GM21526 (cell line): ENCODE measurements at regions not wholly inside any gene's neighbourhood (a gene's known extent, or its start where the extent isn't known, plus 50 kb on each side); places are given as distances from the start of the nearest gene placed in this dataset.

Experiments used
- ATAC-seq: cut with Tn5 transposase; IDR thresholded peaks from one replicate; pipeline ENCODE4 v1.9.1; 2021; ENCODE audit warnings: moderate library complexity; ENCODE audit not compliant: unreplicated experiment, low FRiP score

- ATAC-seq: no peak
These were observed 395.4 kb upstream of the WWC1 start for GRCh38 chr5:167895899-167896659.

GRCh38 chr5:167896814-167897213, 394.6 kb upstream of the WWC1 start:
- ATAC-seq: no peak

- ATAC-seq: no peak
These were observed 394.1 kb upstream of the WWC1 start for GRCh38 chr5:167897371-167897770.

- no peak for ATAC-seq
These were observed 392.9 kb upstream of the WWC1 start for GRCh38 chr5:167898361-167899042.

- ATAC-seq: no peak
These were observed 391.9 kb upstream of the WWC1 start for GRCh38 chr5:167899490-167900070.

- ATAC-seq: no peak
These were observed 391.0 kb upstream of the WWC1 start for GRCh38 chr5:167900340-167900935.

GRCh38 chr5:167902298-167902697, 389.1 kb upstream of the WWC1 start:
- ATAC-seq: no peak

GRCh38 chr5:167903243-167903642, 388.2 kb upstream of the WWC1 start:
- no peak for ATAC-seq

GRCh38 chr5:167903659-167904058, 387.8 kb upstream of the WWC1 start:
- ATAC-seq: no peak

- ATAC-seq: no peak
These were observed 385.3 kb upstream of the WWC1 start for GRCh38 chr5:167905919-167906853.

GRCh38 chr5:167908606-167909005, 382.8 kb upstream of the WWC1 start:
- ATAC-seq: no peak

- no peak for ATAC-seq
These were observed 378.3 kb upstream of the WWC1 start for GRCh38 chr5:167912941-167913665.

GRCh38 chr5:167915237-167915636, 376.2 kb upstream of the WWC1 start:
- ATAC-seq: no peak

- no peak for ATAC-seq
These were observed 375.2 kb upstream of the WWC1 start for GRCh38 chr5:167916261-167916691.

GRCh38 chr5:167916706-167917105, 374.7 kb upstream of the WWC1 start:
- ATAC-seq: no peak

GRCh38 chr5:167918184-167918812, 373.1 kb upstream of the WWC1 start:
- no peak for ATAC-seq

- ATAC-seq: no peak
These were observed 372.5 kb upstream of the WWC1 start for GRCh38 chr5:167918813-167919483.

GRCh38 chr5:167920589-167920988, 370.9 kb upstream of the WWC1 start:
- ATAC-seq: no peak

GRCh38 chr5:167921796-167922195, 369.6 kb upstream of the WWC1 start:
- ATAC-seq: no peak
